ENCODE measurements at regions not wholly inside any gene's neighbourhood (a gene's known extent, or its start where the extent isn't known, plus 50 kb on each side); places are given as distances from the start of the nearest gene placed in this dataset.

DNA sequence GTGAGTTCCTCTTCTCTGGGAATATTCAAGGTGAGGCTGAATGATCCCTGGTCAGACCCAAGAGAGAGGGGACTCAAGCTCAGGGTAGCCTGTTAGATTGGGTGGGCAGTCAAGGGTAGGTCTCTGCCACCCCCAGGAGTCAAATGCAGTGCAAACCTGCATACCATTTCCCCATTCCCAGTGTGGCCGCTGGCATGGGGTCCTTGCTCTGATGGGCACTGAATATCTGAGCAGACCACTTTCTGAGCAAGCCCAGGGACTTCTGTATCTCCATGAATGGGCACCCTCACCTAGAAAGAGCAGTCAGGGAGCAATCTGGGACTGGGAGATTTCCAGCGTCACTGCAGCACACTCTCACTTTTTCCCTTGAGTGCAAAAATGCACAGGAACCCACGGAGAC, 573.7 kb downstream of the BCL11B start:
- TF ChIP-seq, protein P1, sequence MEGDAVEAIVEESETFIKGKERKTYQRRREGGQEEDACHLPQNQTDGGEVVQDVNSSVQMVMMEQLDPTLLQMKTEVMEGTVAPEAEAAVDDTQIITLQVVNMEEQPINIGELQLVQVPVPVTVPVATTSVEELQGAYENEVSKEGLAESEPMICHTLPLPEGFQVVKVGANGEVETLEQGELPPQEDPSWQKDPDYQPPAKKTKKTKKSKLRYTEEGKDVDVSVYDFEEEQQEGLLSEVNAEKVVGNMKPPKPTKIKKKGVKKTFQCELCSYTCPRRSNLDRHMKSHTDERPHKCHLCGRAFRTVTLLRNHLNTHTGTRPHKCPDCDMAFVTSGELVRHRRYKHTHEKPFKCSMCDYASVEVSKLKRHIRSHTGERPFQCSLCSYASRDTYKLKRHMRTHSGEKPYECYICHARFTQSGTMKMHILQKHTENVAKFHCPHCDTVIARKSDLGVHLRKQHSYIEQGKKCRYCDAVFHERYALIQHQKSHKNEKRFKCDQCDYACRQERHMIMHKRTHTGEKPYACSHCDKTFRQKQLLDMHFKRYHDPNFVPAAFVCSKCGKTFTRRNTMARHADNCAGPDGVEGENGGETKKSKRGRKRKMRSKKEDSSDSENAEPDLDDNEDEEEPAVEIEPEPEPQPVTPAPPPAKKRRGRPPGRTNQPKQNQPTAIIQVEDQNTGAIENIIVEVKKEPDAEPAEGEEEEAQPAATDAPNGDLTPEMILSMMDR (IDR thresholded peaks at IDR 0.05) = no peak
- TF ChIP-seq POLR2A (IDR thresholded peaks at IDR 0.05) (no peak), POLR2AphosphoS5 (IDR thresholded peaks at IDR 0.05) (no peak)

Measured in prostate gland (tissue), 2 donors.